Omental fat pad (tissue), 3 donors: ENCODE measurements at regions not wholly inside any gene's neighbourhood (a gene's known extent, or its start where the extent isn't known, plus 50 kb on each side); places are given as distances from the start of the nearest gene placed in this dataset.

Source experiments
- ATAC-seq: fragments of 150-250 bp; one replicate; pipeline ENCODE4 v1.9.1; 2016; ENCODE audit warnings: mild to moderate bottlenecking, moderate library complexity; ENCODE audit not compliant: low FRiP score
- DNase-seq: peaks from one replicate; pipeline ENCODE4 v3.0.0-alpha.2; 2019; ENCODE audit warnings: low spot score
- CTCF ChIP-seq, 3 donors: fragments of 450-650 bp; IDR thresholded peaks; one replicate each; pipeline ENCODE4 v1.5.1; 2016 to 2017; ENCODE audit warnings: antibody characterized with exemption in 3 of 3, mild to moderate bottlenecking in 3 of 3, moderate library complexity in 2 of 3

- ATAC-seq: no peak
- no peak for DNase-seq
- no peak for TF ChIP-seq CTCF (IDR thresholded peaks at IDR 0.05)
Observed at GRCh38 chr7:41573015-41573414, 129.9 kb downstream of the INHBA start.

- DNase-seq (no peak), ATAC-seq (no peak)
- TF ChIP-seq CTCF (IDR thresholded peaks at IDR 0.05): no peak
Observed at GRCh38 chr7:41571573-41571972, 131.3 kb downstream of the INHBA start.

GRCh38 chr7:41570766-41571165, 132.1 kb downstream of the INHBA start:
- no peak for ATAC-seq
- DNase-seq: no peak
- TF ChIP-seq CTCF (IDR thresholded peaks at IDR 0.05): no peak

- DNase-seq (no peak), ATAC-seq (no peak)
- no peak for TF ChIP-seq CTCF (IDR thresholded peaks at IDR 0.05)
Observed at GRCh38 chr7:41568135-41568534, 134.8 kb downstream of the INHBA start.

- TF ChIP-seq CTCF (IDR thresholded peaks at IDR 0.05): no peak
- DNase-seq (no peak), ATAC-seq (no peak)
Observed at GRCh38 chr7:41567731-41568114, 135.2 kb downstream of the INHBA start.

GRCh38 chr7:41567031-41567730, 135.7 kb downstream of the INHBA start:
- ATAC-seq (no peak), DNase-seq (no peak)
- TF ChIP-seq CTCF (IDR thresholded peaks at IDR 0.05): no peak

- ATAC-seq (no peak), DNase-seq (no peak)
- no peak for TF ChIP-seq CTCF (IDR thresholded peaks at IDR 0.05)
Observed at GRCh38 chr7:41566581-41566980, 136.3 kb downstream of the INHBA start.
